H1 (cell line): ENCODE measurements at regions not wholly inside any gene's neighbourhood (a gene's known extent, or its start where the extent isn't known, plus 50 kb on each side); places are given as distances from the start of the nearest gene placed in this dataset.

Experiments used
- EP300 ChIP-seq, 2 experiments: IDR thresholded peaks; 1 replicate in 1 of 2; 2 replicates in 1 of 2; pipeline ENCODE4 v1.6.1; 2011 to 2012; ENCODE audit warnings: low read depth in 2 of 2, low read length in 2 of 2, mild to moderate bottlenecking in 2 of 2, borderline replicate concordance in 1 of 2, inconsistent platforms in 1 of 2, moderate library complexity in 1 of 2
- EZH2 ChIP-seq: fragments of 200-600 bp; sonication (generic); IDR thresholded peaks from 2 replicates; pipeline ENCODE4 v1.7.1; 2012; ENCODE audit warnings: low read depth, mild to moderate bottlenecking, moderate library complexity, low read length, inconsistent platforms; ENCODE audit not compliant: severe bottlenecking
- GTF2F1 ChIP-seq: IDR thresholded peaks from 2 replicates; pipeline ENCODE4 v1.6.1; 2012; ENCODE audit warnings: low read depth, low read length, improper control_type of control experiment, borderline replicate concordance
- JUN ChIP-seq: IDR thresholded peaks from 2 replicates; pipeline ENCODE4 v1.6.1; 2011; ENCODE audit warnings: low read depth, mild to moderate bottlenecking, improper control_type of control experiment, low read length
- MAFK ChIP-seq: IDR thresholded peaks from 2 replicates; pipeline ENCODE4 v1.6.1; 2012; ENCODE audit warnings: low read depth, mild to moderate bottlenecking, improper control_type of control experiment, low read length
- POLR2A ChIP-seq, 2 experiments: IDR thresholded peaks; 1 replicate in 1 of 2; 2 replicates in 1 of 2; pipeline ENCODE4 v1.6.1; 2011; ENCODE audit warnings: low read depth in 2 of 2, low read length in 2 of 2, mild to moderate bottlenecking in 2 of 2; ENCODE audit errors: control extremely low read depth in 1 of 2
- POLR2AphosphoS5 ChIP-seq: IDR thresholded peaks from 2 replicates; pipeline ENCODE4 v1.6.1; 2011; ENCODE audit warnings: low read depth, low read length
- RFX5 ChIP-seq: IDR thresholded peaks from 2 replicates; pipeline ENCODE4 v1.6.1; 2011; ENCODE audit warnings: low read depth, low read length, improper control_type of control experiment, borderline replicate concordance
- TAF1 ChIP-seq: IDR thresholded peaks from 2 replicates; pipeline ENCODE4 v1.6.1; 2011; ENCODE audit warnings: mild to moderate bottlenecking, low read depth, low read length
- TF ChIP-seq, protein P1 (sequence below), 3 experiments: IDR thresholded peaks; 1 replicate in 2 of 3; 2 replicates in 1 of 3; pipeline versions ENCODE4 v1.5.1 to v1.6.1; 2011; ENCODE audit warnings: low read length in 3 of 3, mild to moderate bottlenecking in 3 of 3, inconsistent platforms in 2 of 3, low read depth in 1 of 3, moderate library complexity in 1 of 3; ENCODE audit not compliant: insufficient read depth in 1 of 3; ENCODE audit errors: control extremely low read depth in 1 of 3
- TF ChIP-seq, protein P2 (sequence below): IDR thresholded peaks from 2 replicates; pipeline ENCODE4 v1.6.1; 2012; ENCODE audit warnings: inconsistent platforms
- TF ChIP-seq, protein P3 (sequence below): IDR thresholded peaks from 2 replicates; pipeline ENCODE4 v1.6.1; 2012; ENCODE audit warnings: low read length, inconsistent platforms

DNA sequence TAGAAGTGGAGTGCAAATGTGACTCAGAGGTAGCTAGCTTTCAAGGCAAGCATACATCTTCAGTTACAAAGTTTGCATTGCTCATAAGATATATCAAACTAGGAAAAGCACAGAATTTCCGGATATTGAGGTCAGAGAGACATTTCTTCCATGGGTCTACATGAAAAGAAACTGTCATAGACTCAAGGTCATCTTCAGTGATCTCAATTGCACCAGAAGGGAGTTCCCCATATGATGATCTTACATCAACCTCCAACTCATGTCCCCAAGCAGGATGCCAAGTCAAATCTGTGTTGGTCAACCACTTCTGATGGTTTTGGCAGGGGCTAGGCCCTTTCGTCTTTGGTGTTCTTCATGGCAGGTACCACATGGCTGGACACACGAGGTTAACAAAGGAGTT lies 459.9 kb upstream of the MAF start:
- no peak for TF ChIP-seq POLR2A (IDR thresholded peaks at IDR 0.05; ENCODE audit: control extremely low read depth in 1 of 2, low read depth in 2 of 2, low read length in 2 of 2)
- TF ChIP-seq, protein P1, sequence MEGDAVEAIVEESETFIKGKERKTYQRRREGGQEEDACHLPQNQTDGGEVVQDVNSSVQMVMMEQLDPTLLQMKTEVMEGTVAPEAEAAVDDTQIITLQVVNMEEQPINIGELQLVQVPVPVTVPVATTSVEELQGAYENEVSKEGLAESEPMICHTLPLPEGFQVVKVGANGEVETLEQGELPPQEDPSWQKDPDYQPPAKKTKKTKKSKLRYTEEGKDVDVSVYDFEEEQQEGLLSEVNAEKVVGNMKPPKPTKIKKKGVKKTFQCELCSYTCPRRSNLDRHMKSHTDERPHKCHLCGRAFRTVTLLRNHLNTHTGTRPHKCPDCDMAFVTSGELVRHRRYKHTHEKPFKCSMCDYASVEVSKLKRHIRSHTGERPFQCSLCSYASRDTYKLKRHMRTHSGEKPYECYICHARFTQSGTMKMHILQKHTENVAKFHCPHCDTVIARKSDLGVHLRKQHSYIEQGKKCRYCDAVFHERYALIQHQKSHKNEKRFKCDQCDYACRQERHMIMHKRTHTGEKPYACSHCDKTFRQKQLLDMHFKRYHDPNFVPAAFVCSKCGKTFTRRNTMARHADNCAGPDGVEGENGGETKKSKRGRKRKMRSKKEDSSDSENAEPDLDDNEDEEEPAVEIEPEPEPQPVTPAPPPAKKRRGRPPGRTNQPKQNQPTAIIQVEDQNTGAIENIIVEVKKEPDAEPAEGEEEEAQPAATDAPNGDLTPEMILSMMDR (IDR thresholded peaks at IDR 0.05; ENCODE audit: control extremely low read depth in 1 of 3, insufficient read depth in 1 of 3, low read depth in 1 of 3, low read length in 3 of 3) = no peak
- TF ChIP-seq, protein P2, sequence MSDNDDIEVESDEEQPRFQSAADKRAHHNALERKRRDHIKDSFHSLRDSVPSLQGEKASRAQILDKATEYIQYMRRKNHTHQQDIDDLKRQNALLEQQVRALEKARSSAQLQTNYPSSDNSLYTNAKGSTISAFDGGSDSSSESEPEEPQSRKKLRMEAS = no peak
- no peak for TF ChIP-seq GTF2F1
- TF ChIP-seq EZH2 = no peak
- TF ChIP-seq TAF1 = no peak
- TF ChIP-seq JUN = no peak
- no peak for TF ChIP-seq RFX5
- no peak for TF ChIP-seq POLR2AphosphoS5
- no peak for TF ChIP-seq MAFK
- TF ChIP-seq EP300 (IDR thresholded peaks at IDR 0.05; ENCODE audit: borderline replicate concordance in 1 of 2, low read depth in 2 of 2, low read length in 2 of 2) = no peak
- TF ChIP-seq, protein P3, sequence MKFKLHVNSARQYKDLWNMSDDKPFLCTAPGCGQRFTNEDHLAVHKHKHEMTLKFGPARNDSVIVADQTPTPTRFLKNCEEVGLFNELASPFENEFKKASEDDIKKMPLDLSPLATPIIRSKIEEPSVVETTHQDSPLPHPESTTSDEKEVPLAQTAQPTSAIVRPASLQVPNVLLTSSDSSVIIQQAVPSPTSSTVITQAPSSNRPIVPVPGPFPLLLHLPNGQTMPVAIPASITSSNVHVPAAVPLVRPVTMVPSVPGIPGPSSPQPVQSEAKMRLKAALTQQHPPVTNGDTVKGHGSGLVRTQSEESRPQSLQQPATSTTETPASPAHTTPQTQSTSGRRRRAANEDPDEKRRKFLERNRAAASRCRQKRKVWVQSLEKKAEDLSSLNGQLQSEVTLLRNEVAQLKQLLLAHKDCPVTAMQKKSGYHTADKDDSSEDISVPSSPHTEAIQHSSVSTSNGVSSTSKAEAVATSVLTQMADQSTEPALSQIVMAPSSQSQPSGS = no peak
